HG03159 (cell line): ENCODE measurements at regions not wholly inside any gene's neighbourhood (a gene's known extent, or its start where the extent isn't known, plus 50 kb on each side); places are given as distances from the start of the nearest gene placed in this dataset.

Experiments used
- ATAC-seq: cut with Tn5 transposase; IDR thresholded peaks from one replicate; pipeline ENCODE4 v1.9.1; 2021; ENCODE audit warnings: mild to moderate bottlenecking, moderate library complexity; ENCODE audit not compliant: unreplicated experiment

- ATAC-seq: no peak
Measured at GRCh38 chr20:48571949-48572847, 255.6 kb downstream of the PREX1 start.

- ATAC-seq: no peak
Measured at GRCh38 chr20:48569679-48570078, 258.1 kb downstream of the PREX1 start.

GRCh38 chr20:48568520-48568919 lies 259.3 kb downstream of the PREX1 start:
- ATAC-seq: no peak

GRCh38 chr20:48567145-48567544 lies 260.7 kb downstream of the PREX1 start:
- ATAC-seq: no peak

GRCh38 chr20:48564982-48565539 lies 262.7 kb downstream of the PREX1 start:
- ATAC-seq: no peak

GRCh38 chr20:48563191-48563870 lies 264.5 kb downstream of the PREX1 start:
- ATAC-seq: no peak

- ATAC-seq: no peak
Measured at GRCh38 chr20:48562586-48563116, 265.1 kb downstream of the PREX1 start.

- ATAC-seq: no peak
Measured at GRCh38 chr20:48558906-48559305, 268.9 kb downstream of the PREX1 start.

- no peak for ATAC-seq
Measured at GRCh38 chr20:48557380-48557779, 270.4 kb downstream of the PREX1 start.

GRCh38 chr20:48556956-48557355 lies 270.8 kb downstream of the PREX1 start:
- ATAC-seq: no peak

- no peak for ATAC-seq
Measured at GRCh38 chr20:48552550-48552949, 275.2 kb downstream of the PREX1 start.

GRCh38 chr20:48550814-48551213 lies 277.0 kb downstream of the PREX1 start:
- no peak for ATAC-seq

- no peak for ATAC-seq
Measured at GRCh38 chr20:48547664-48548063, 280.1 kb downstream of the PREX1 start.

- no peak for ATAC-seq
Measured at GRCh38 chr20:48544402-48545339, 283.1 kb downstream of the PREX1 start.

GRCh38 chr20:48541581-48542071 lies 286.2 kb downstream of the PREX1 start:
- no peak for ATAC-seq

- no peak for ATAC-seq
Measured at GRCh38 chr20:48538856-48539255, 288.9 kb downstream of the PREX1 start.

- ATAC-seq: no peak
Measured at GRCh38 chr20:48538058-48538825, 289.6 kb downstream of the PREX1 start.

GRCh38 chr20:48536206-48536605 lies 291.6 kb downstream of the PREX1 start:
- no peak for ATAC-seq

GRCh38 chr20:48535556-48535955 lies 292.2 kb downstream of the PREX1 start:
- no peak for ATAC-seq

GRCh38 chr20:48532028-48532427 lies 295.8 kb downstream of the PREX1 start:
- no peak for ATAC-seq
